ENCODE measurements at regions not wholly inside any gene's neighbourhood (a gene's known extent, or its start where the extent isn't known, plus 50 kb on each side); places are given as distances from the start of the nearest gene placed in this dataset.

DNA sequence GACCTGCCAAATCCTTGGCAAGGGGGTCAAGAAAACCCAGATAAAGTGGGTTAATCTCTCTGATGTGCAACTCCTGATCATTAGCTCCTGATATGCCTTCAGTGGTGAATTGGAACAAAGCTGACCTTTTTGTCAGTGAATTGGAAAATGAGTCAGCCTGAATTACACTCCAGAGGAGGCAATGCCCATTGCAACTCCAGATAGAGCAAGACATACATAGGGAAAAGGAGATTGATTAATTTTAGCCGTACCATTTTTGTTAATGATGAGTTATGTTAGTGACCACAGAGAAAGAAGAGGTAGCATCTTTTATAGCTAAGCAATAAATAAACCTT, 195.2 kb upstream of the CADPS start:
- no peak overlapping the region for H3K27ac ChIP-seq (ENCODE audit: low read depth in 1 of 2, low read length in 2 of 2)
- DNase-seq: no peak
- no peaks in the 10 kb centered on the region for H3K4me1 ChIP-seq (ENCODE audit: control insufficient read depth in 1 of 2, insufficient read depth in 2 of 2, low read length in 2 of 2)
- Mint-ChIP-seq H3K9me3 (peaks cover 0 to 5% (median 0%) of the 10 kb centered on the region in 7 donors), H3K36me3 (no peaks in the 10 kb centered on the region), H3K4me3 (no peak overlapping the region), H3K27me3 (ENCODE audit: low read depth in 3 of 3) (no peaks in the 10 kb centered on the region), H3K4me1 (no peaks in the 10 kb centered on the region), H3K27ac (no peak overlapping the region)
- H3K79me2 ChIP-seq (ENCODE audit: insufficient read depth, low read length): no peaks in the 10 kb centered on the region
- intact Hi-C loops (cut with micrococcal nuclease): no loop called here
- H3K9ac ChIP-seq (ENCODE audit: insufficient read depth, low read length, poor library complexity, severe bottlenecking): no peak overlapping the region
- no CpG with 5 or more reads among the region's 1 CpG for WGBS (ENCODE audit: insufficient coverage)
- no peaks in the 10 kb centered on the region for H3K9me3 ChIP-seq (replicated peaks in 1 of 2; ENCODE audit: control insufficient read depth in 1 of 2, insufficient read depth in 1 of 2, low read length in 2 of 2)
- H3K4me2 ChIP-seq (replicated peaks; ENCODE audit: extremely low read depth, low read length, poor library complexity, severe bottlenecking): no peak overlapping the region
- no peaks in the 10 kb centered on the region for H4K20me1 ChIP-seq (ENCODE audit: insufficient read depth, low read length)
- H2AFZ ChIP-seq (ENCODE audit: insufficient read depth, low read depth, low read length, poor library complexity, severe bottlenecking): no peak overlapping the region
- TF ChIP-seq, protein P1, sequence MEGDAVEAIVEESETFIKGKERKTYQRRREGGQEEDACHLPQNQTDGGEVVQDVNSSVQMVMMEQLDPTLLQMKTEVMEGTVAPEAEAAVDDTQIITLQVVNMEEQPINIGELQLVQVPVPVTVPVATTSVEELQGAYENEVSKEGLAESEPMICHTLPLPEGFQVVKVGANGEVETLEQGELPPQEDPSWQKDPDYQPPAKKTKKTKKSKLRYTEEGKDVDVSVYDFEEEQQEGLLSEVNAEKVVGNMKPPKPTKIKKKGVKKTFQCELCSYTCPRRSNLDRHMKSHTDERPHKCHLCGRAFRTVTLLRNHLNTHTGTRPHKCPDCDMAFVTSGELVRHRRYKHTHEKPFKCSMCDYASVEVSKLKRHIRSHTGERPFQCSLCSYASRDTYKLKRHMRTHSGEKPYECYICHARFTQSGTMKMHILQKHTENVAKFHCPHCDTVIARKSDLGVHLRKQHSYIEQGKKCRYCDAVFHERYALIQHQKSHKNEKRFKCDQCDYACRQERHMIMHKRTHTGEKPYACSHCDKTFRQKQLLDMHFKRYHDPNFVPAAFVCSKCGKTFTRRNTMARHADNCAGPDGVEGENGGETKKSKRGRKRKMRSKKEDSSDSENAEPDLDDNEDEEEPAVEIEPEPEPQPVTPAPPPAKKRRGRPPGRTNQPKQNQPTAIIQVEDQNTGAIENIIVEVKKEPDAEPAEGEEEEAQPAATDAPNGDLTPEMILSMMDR (IDR thresholded peaks at IDR 0.05): no peak
- no peaks in the 10 kb centered on the region for H3K27me3 ChIP-seq (ENCODE audit: control insufficient read depth in 2 of 2, insufficient read depth in 2 of 2, low read length in 2 of 2)
- H3K36me3 ChIP-seq (replicated peaks in 1 of 2; ENCODE audit: control insufficient read depth in 1 of 2, insufficient read depth in 2 of 2, low read length in 2 of 2): no peaks in the 10 kb centered on the region
- no peak overlapping the region for H3K4me3 ChIP-seq (replicated peaks in 1 of 3; ENCODE audit: low read depth in 2 of 3, low read length in 3 of 3)

GRCh38 chr3:63076357-63076756, 201.1 kb upstream of the CADPS start:
- no peaks in the 10 kb centered on the region for H3K27me3 Mint-ChIP-seq (ENCODE audit: low read depth in 3 of 3)
- DNase-seq: no peak
- Histone ChIP-seq H3K4me2 (replicated peaks; ENCODE audit: extremely low read depth, low read length, poor library complexity, severe bottlenecking) (no peak overlapping the region), H3K9me3 (replicated peaks in 1 of 2; ENCODE audit: control insufficient read depth in 1 of 2, insufficient read depth in 1 of 2, low read length in 2 of 2) (no peaks in the 10 kb centered on the region), H3K9ac (ENCODE audit: insufficient read depth, low read length, poor library complexity, severe bottlenecking) (no peak overlapping the region), H3K27ac (ENCODE audit: low read depth in 1 of 2, low read length in 2 of 2) (no peak overlapping the region), H3K4me1 (ENCODE audit: control insufficient read depth in 1 of 2, insufficient read depth in 2 of 2, low read length in 2 of 2) (no peaks in the 10 kb centered on the region), H3K36me3 (replicated peaks in 1 of 2; ENCODE audit: control insufficient read depth in 1 of 2, insufficient read depth in 2 of 2, low read length in 2 of 2) (no peaks in the 10 kb centered on the region), H3K4me3 (replicated peaks in 1 of 3; ENCODE audit: low read depth in 2 of 3, low read length in 3 of 3) (no peak overlapping the region), H3K79me2 (ENCODE audit: insufficient read depth, low read length) (no peaks in the 10 kb centered on the region), H4K20me1 (ENCODE audit: insufficient read depth, low read length) (no peaks in the 10 kb centered on the region), H2AFZ (ENCODE audit: insufficient read depth, low read depth, low read length, poor library complexity, severe bottlenecking) (no peak overlapping the region), H3K27me3 (ENCODE audit: control insufficient read depth in 2 of 2, insufficient read depth in 2 of 2, low read length in 2 of 2) (no peaks in the 10 kb centered on the region)
- no peak overlapping the region for H3K4me3 Mint-ChIP-seq
- intact Hi-C loops (cut with micrococcal nuclease): no loop called here
- no peak overlapping the region for H3K27ac Mint-ChIP-seq
- TF ChIP-seq, protein P1 (IDR thresholded peaks at IDR 0.05): no peak
- WGBS (ENCODE audit: insufficient coverage): 100% methylated on average over 1 of the region's 2 CpGs
- H3K4me1 Mint-ChIP-seq: no peaks in the 10 kb centered on the region
- no peaks in the 10 kb centered on the region for H3K36me3 Mint-ChIP-seq
- peaks cover 0 to 5% (median 0%) of the 10 kb centered on the region in 7 donors for H3K9me3 Mint-ChIP-seq

Data from CD14-positive monocyte (primary cell).